H9 (cell line): ENCODE measurements at regions not wholly inside any gene's neighbourhood (a gene's known extent, or its start where the extent isn't known, plus 50 kb on each side); places are given as distances from the start of the nearest gene placed in this dataset.

Experiments used
- DNase-seq: peaks from one replicate; pipeline ENCODE4 v3.0.0-alpha.2; 2017
- H2AFZ ChIP-seq: one replicate; pipeline ENCODE4 v1.6.1; 2013; ENCODE audit warnings: mild to moderate bottlenecking, low read length, control low read depth, moderate library complexity
- H2AK5ac ChIP-seq: 2 replicates; pipeline ENCODE4 v1.6.1; 2013; ENCODE audit warnings: low read length, control low read depth, mixed read lengths; ENCODE audit not compliant: insufficient read length
- H2BK120ac ChIP-seq: one replicate; pipeline ENCODE4 v1.6.1; 2013; ENCODE audit warnings: low read depth, mild to moderate bottlenecking, low read length, control low read depth, inconsistent platforms; ENCODE audit not compliant: poor library complexity, severe bottlenecking
- H2BK12ac ChIP-seq: 2 replicates; pipeline ENCODE4 v1.6.1; 2013; ENCODE audit warnings: low read length, control low read depth, mixed read lengths, low read depth; ENCODE audit not compliant: insufficient read length
- H2BK15ac ChIP-seq: 2 replicates; pipeline ENCODE4 v1.6.1; 2013; ENCODE audit warnings: low read depth, low read length, control low read depth
- H2BK20ac ChIP-seq: one replicate; pipeline ENCODE4 v1.6.1; 2013; ENCODE audit warnings: low read depth, mild to moderate bottlenecking, low read length, control low read depth, inconsistent platforms; ENCODE audit not compliant: poor library complexity, severe bottlenecking
- H2BK5ac ChIP-seq: 2 replicates; pipeline ENCODE4 v1.6.1; 2013; ENCODE audit warnings: low read length, control low read depth, mixed read lengths; ENCODE audit not compliant: insufficient read length
- H3K14ac ChIP-seq: 2 replicates; pipeline ENCODE4 v1.6.1; 2013; ENCODE audit warnings: low read length, control low read depth; ENCODE audit not compliant: insufficient read depth
- H3K18ac ChIP-seq: 2 replicates; pipeline ENCODE4 v1.6.1; 2013; ENCODE audit warnings: low read depth, mild to moderate bottlenecking, mixed read lengths, low read length, control low read depth; ENCODE audit not compliant: insufficient read length
- H3K23ac ChIP-seq: 2 replicates; pipeline ENCODE4 v1.6.1; 2013; ENCODE audit warnings: low read length, control low read depth, mixed read lengths, low read depth; ENCODE audit not compliant: insufficient read length
- H3K23me2 ChIP-seq: 2 replicates; pipeline ENCODE4 v1.6.1; 2013; ENCODE audit warnings: low read depth, mild to moderate bottlenecking, mixed read lengths, low read length, control low read depth; ENCODE audit not compliant: insufficient read length, poor library complexity, severe bottlenecking
- H3K27ac ChIP-seq: 2 replicates; pipeline ENCODE4 v1.5.1; 2013; ENCODE audit warnings: low read length, control low read depth, mixed read lengths, low read depth; ENCODE audit not compliant: insufficient read length
- H3K27me3 ChIP-seq: 2 replicates; pipeline ENCODE4 v1.6.1; 2013; ENCODE audit warnings: low read length, control low read depth, inconsistent platforms; ENCODE audit not compliant: insufficient read depth
- H3K4ac ChIP-seq: 2 replicates; pipeline ENCODE4 v1.6.1; 2013; ENCODE audit warnings: low read depth, mild to moderate bottlenecking, control low read depth, inconsistent platforms, low read length, moderate library complexity
- H3K4me1 ChIP-seq: 2 replicates; pipeline ENCODE4 v1.6.1; 2013; ENCODE audit warnings: low read length, control low read depth, inconsistent platforms; ENCODE audit not compliant: insufficient read depth
- H3K4me2 ChIP-seq: 2 replicates; pipeline ENCODE4 v1.6.1; 2013; ENCODE audit warnings: low read length, control low read depth, mixed read lengths; ENCODE audit not compliant: insufficient read length, insufficient read depth
- H3K56ac ChIP-seq: 2 replicates; pipeline ENCODE4 v1.6.1; 2013; ENCODE audit warnings: low read depth, mild to moderate bottlenecking, mixed read lengths, low read length, control low read depth; ENCODE audit not compliant: insufficient read length
- H3K79me1 ChIP-seq: 2 replicates; pipeline ENCODE4 v1.6.1; 2013; ENCODE audit warnings: low read depth, mild to moderate bottlenecking, moderate library complexity, low read length, control low read depth, inconsistent platforms; ENCODE audit not compliant: insufficient read depth, poor library complexity, severe bottlenecking
- H3K79me2 ChIP-seq: 2 replicates; pipeline ENCODE4 v1.6.1; 2013; ENCODE audit warnings: low read length, control low read depth, inconsistent platforms; ENCODE audit not compliant: insufficient read depth
- H3K9ac ChIP-seq: 2 replicates; pipeline ENCODE4 v1.6.1; 2013; ENCODE audit warnings: low read length, control low read depth, mixed read lengths; ENCODE audit not compliant: insufficient read length; ENCODE audit errors: extremely low read depth
- H3K9me3 ChIP-seq: one replicate; pipeline ENCODE4 v1.6.1; 2013; ENCODE audit warnings: low read depth, low read length, inconsistent platforms; ENCODE audit not compliant: control insufficient read depth
- H3T11ph ChIP-seq: one replicate; pipeline ENCODE4 v1.6.1; 2013; ENCODE audit warnings: mild to moderate bottlenecking, low read length, control low read depth, inconsistent platforms
- H4K20me1 ChIP-seq: one replicate; pipeline ENCODE4 v1.6.1; 2013; ENCODE audit not compliant: control insufficient read depth, insufficient read length, insufficient read depth
- H4K5ac ChIP-seq: 2 replicates; pipeline ENCODE4 v1.6.1; 2013; ENCODE audit warnings: low read depth, mild to moderate bottlenecking, mixed read lengths, low read length, control low read depth; ENCODE audit not compliant: insufficient read length
- H4K8ac ChIP-seq: replicated peaks from 2 replicates; pipeline ENCODE4 v1.6.1; 2013; ENCODE audit warnings: low read length, control low read depth, mixed read lengths, low read depth; ENCODE audit not compliant: insufficient read length
- H4K91ac ChIP-seq: 2 replicates; pipeline ENCODE4 v1.6.1; 2013; ENCODE audit warnings: low read depth, mild to moderate bottlenecking, moderate library complexity, mixed read lengths, low read length, control low read depth; ENCODE audit not compliant: insufficient read length
- H3K27ac Mint-ChIP-seq, 3 experiments: 2 replicates in 2 of 3; 3 replicates in 1 of 3; pipeline ENCODE4 v1.8.0; 2020 to 2021; ENCODE audit warnings: mixed read lengths in 3 of 3, mild to moderate bottlenecking in 1 of 3, moderate library complexity in 1 of 3
- H3K27me3 Mint-ChIP-seq: 2 replicates; pipeline ENCODE4 v1.8.0; 2021; ENCODE audit warnings: low read depth, mild to moderate bottlenecking, moderate library complexity, mixed read lengths
- H3K36me3 Mint-ChIP-seq, 3 experiments: 2 replicates in 2 of 3; 3 replicates in 1 of 3; pipeline ENCODE4 v1.8.0; 2020 to 2021; ENCODE audit warnings: low read depth in 3 of 3, mixed read lengths in 3 of 3; ENCODE audit not compliant: insufficient read depth in 1 of 3
- H3K4me1 Mint-ChIP-seq, 2 experiments: 2 replicates each; pipeline ENCODE4 v1.8.0; 2020; ENCODE audit warnings: mixed read lengths in 2 of 2
- H3K4me3 Mint-ChIP-seq, 2 experiments: 2 replicates in 1 of 2; 3 replicates in 1 of 2; pipeline ENCODE4 v1.8.0; 2020 to 2021; ENCODE audit warnings: mild to moderate bottlenecking in 2 of 2, mixed read lengths in 2 of 2, moderate library complexity in 1 of 2
- H3K9me3 Mint-ChIP-seq, 2 experiments: 2 replicates in 1 of 2; 3 replicates in 1 of 2; pipeline ENCODE4 v1.8.0; 2020; ENCODE audit warnings: mild to moderate bottlenecking in 2 of 2, mixed read lengths in 2 of 2, moderate library complexity in 1 of 2
- CTCF ChIP-seq: fragments of 200-600 bp; sonication (generic); conservative IDR thresholded peaks from 3 replicates; pipeline ENCODE4 v1.8.0; 2021; ENCODE audit warnings: antibody characterized with exemption, mild to moderate bottlenecking
- WGBS: extraction: QIAGEN DNeasy Blood & Tissue Kit; methylation state at CpG from one replicate; pipeline ENCODE4 v1.1.7; 2013; ENCODE audit warnings: missing lambda C conversion rate, low lambda C conversion rate, mixed read lengths; ENCODE audit not compliant: insufficient read length; ENCODE audit errors: extremely low coverage; 5-methylcytosine and 5-hydroxymethylcytosine counted together

- no peak overlapping the region for H2BK15ac ChIP-seq
- H2BK5ac ChIP-seq = no peak overlapping the region
- no peak overlapping the region; the same call in 1 of the 2 replicates for H3K14ac ChIP-seq
- Mint-ChIP-seq H3K9me3 (peaks cover 7 to 9% of the 10 kb centered on the region in 2 experiments; a peak in 3 of 5 replicates), H3K36me3 (peaks cover 0 to 5% (median 0%) of the 10 kb centered on the region in 3 experiments; a peak in 2 of 7 replicates), H3K27ac (no peak overlapping the region), H3K4me3 (no peak overlapping the region), H3K4me1 (peaks cover 20 to 28% of the 10 kb centered on the region in 2 experiments), H3K27me3 (no peaks in the 10 kb centered on the region)
- H3K79me2 ChIP-seq = no peaks in the 10 kb centered on the region
- no peak overlapping the region for H3K4me2 ChIP-seq
- H3K9me3 ChIP-seq = no peaks in the 10 kb centered on the region
- no CpG with 5 or more reads among the region's 21 CpGs for WGBS
- H4K91ac ChIP-seq = no peak overlapping the region
- H4K5ac ChIP-seq = no peak overlapping the region
- H2BK12ac ChIP-seq = no peak overlapping the region
- TF ChIP-seq CTCF = no peak
- H3K4me1 ChIP-seq = no peaks in the 10 kb centered on the region; the same call in 1 of the 2 replicates
- no peaks in the 10 kb centered on the region for H3K27me3 ChIP-seq
- no peak overlapping the region for H4K8ac ChIP-seq
- no peak overlapping the region for H3K27ac ChIP-seq
- no peak overlapping the region for H2AK5ac ChIP-seq
- H3K4ac ChIP-seq = no peak overlapping the region
- H3K79me1 ChIP-seq = no peaks in the 10 kb centered on the region
- peak; percentile 24 for DNase-seq
- H3K9ac ChIP-seq = no peak overlapping the region
- no peak overlapping the region for H2BK120ac ChIP-seq
- no peaks in the 10 kb centered on the region for H3K23me2 ChIP-seq
- H2AFZ ChIP-seq = no peak overlapping the region
- H4K20me1 ChIP-seq = no peaks in the 10 kb centered on the region
- H3K56ac ChIP-seq = no peak overlapping the region
- H3T11ph ChIP-seq = no peak overlapping the region
- H2BK20ac ChIP-seq = no peak overlapping the region
- no peak overlapping the region for H3K18ac ChIP-seq
- no peak overlapping the region for H3K23ac ChIP-seq
Observed at GRCh38 chr2:128789776-128790455, 471.2 kb upstream of the HS6ST1 start.
